ENCODE measurements at regions not wholly inside any gene's neighbourhood (a gene's known extent, or its start where the extent isn't known, plus 50 kb on each side); places are given as distances from the start of the nearest gene placed in this dataset.

GRCh38 chr9:115237385-115237998, 119.5 kb upstream of the TNC start:
- Histone ChIP-seq H3K4me3 (no peak overlapping the region), H3K9me2 (replicated peaks; ENCODE audit: insufficient read depth) (no peaks in the 10 kb centered on the region), H3K36me3 (replicated peaks; ENCODE audit: insufficient read depth, low read depth) (no peaks in the 10 kb centered on the region), H3K27ac (no peak overlapping the region), H3K9me3 (ENCODE audit: low read depth) (no peaks in the 10 kb centered on the region), H2AFZ (no peak overlapping the region), H4K20me1 (ENCODE audit: insufficient read depth, poor library complexity, severe bottlenecking) (no peaks in the 10 kb centered on the region), H3K79me2 (no peaks in the 10 kb centered on the region), H3K27me3 (no peaks in the 10 kb centered on the region), H3K4me2 (no peak overlapping the region), H3K4me1 (ENCODE audit: insufficient read depth) (no peaks in the 10 kb centered on the region)
- TF ChIP-seq CTCF (IDR thresholded peaks at IDR 0.05; ENCODE audit: poor library complexity) (no peak), EZH2phosphoT487 (IDR thresholded peaks at IDR 0.05; ENCODE audit: low read depth, severe bottlenecking, unreplicated experiment) (no peak), EZH2 (IDR thresholded peaks at IDR 0.05; ENCODE audit: borderline replicate concordance) (no peak)
- no peak for DNase-seq (ENCODE audit: low spot score)
- 92% methylated on average over 7 of the region's 7 CpGs for whole genome bisulfite sequencing (ENCODE audit: low lambda C conversion rate, missing lambda C conversion rate)

DNA sequence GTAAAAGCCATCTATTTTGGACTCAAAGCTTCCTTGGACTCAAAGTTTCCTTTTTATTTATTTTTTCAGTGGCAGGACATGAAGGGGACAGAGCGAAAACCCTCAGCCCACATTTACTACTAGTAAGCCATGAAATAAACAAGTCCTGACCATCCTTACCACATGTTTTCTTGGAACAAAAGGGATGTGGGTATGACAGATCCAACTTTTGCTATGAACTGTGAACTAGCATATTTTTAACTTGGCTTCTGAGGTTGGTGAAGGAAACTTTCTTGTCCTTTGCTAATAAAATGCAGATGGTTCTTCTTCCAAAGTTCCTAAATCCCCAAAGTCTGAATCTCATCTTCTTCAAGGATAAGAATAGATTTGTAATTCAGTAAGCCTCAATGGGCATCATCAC, 122.7 kb upstream of the TNC start:
- Histone ChIP-seq H3K4me1 (ENCODE audit: insufficient read depth) (no peaks in the 10 kb centered on the region), H3K36me3 (replicated peaks; ENCODE audit: insufficient read depth, low read depth) (no peaks in the 10 kb centered on the region), H4K20me1 (ENCODE audit: insufficient read depth, poor library complexity, severe bottlenecking) (no peaks in the 10 kb centered on the region), H3K27ac (no peak overlapping the region), H3K9me3 (ENCODE audit: low read depth) (no peaks in the 10 kb centered on the region), H3K4me2 (no peak overlapping the region), H2AFZ (no peak overlapping the region), H3K4me3 (no peak overlapping the region), H3K9me2 (replicated peaks; ENCODE audit: insufficient read depth) (no peaks in the 10 kb centered on the region), H3K79me2 (no peaks in the 10 kb centered on the region), H3K27me3 (no peaks in the 10 kb centered on the region)
- TF ChIP-seq CTCF (IDR thresholded peaks at IDR 0.05; ENCODE audit: poor library complexity): no peak
- TF ChIP-seq EZH2phosphoT487 (IDR thresholded peaks at IDR 0.05; ENCODE audit: low read depth, severe bottlenecking, unreplicated experiment): no peak
- no peak for TF ChIP-seq EZH2 (IDR thresholded peaks at IDR 0.05; ENCODE audit: borderline replicate concordance)
- no peak for DNase-seq (ENCODE audit: low spot score)
- 85% methylated on average over 1 of the region's 1 CpG for WGBS (ENCODE audit: low lambda C conversion rate, missing lambda C conversion rate)

- 71% methylated on average over 2 of the region's 2 CpGs for WGBS (ENCODE audit: low lambda C conversion rate, missing lambda C conversion rate)
- H4K20me1 ChIP-seq (ENCODE audit: insufficient read depth, poor library complexity, severe bottlenecking): no peaks in the 10 kb centered on the region
- H3K79me2 ChIP-seq: no peaks in the 10 kb centered on the region
- no peaks in the 10 kb centered on the region for H3K9me3 ChIP-seq (ENCODE audit: low read depth)
- TF ChIP-seq CTCF (IDR thresholded peaks at IDR 0.05; ENCODE audit: poor library complexity) (no peak), EZH2phosphoT487 (IDR thresholded peaks at IDR 0.05; ENCODE audit: low read depth, severe bottlenecking, unreplicated experiment) (no peak), EZH2 (IDR thresholded peaks at IDR 0.05; ENCODE audit: borderline replicate concordance) (no peak)
- H3K4me3 ChIP-seq: no peak overlapping the region
- no peak for DNase-seq (ENCODE audit: low spot score)
- H2AFZ ChIP-seq: no peak overlapping the region
- no peaks in the 10 kb centered on the region for H3K4me1 ChIP-seq (ENCODE audit: insufficient read depth)
- H3K27me3 ChIP-seq: no peaks in the 10 kb centered on the region
- H3K4me2 ChIP-seq: no peak overlapping the region
- no peaks in the 10 kb centered on the region for H3K36me3 ChIP-seq (replicated peaks; ENCODE audit: insufficient read depth, low read depth)
- H3K9me2 ChIP-seq (replicated peaks; ENCODE audit: insufficient read depth): no peaks in the 10 kb centered on the region
- H3K27ac ChIP-seq: no peak overlapping the region
Observed at GRCh38 chr9:115241641-115242040, 123.7 kb upstream of the TNC start.
